GM12878 (cell line): ENCODE measurements at regions not wholly inside any gene's neighbourhood (a gene's known extent, or its start where the extent isn't known, plus 50 kb on each side); places are given as distances from the start of the nearest gene placed in this dataset.

Source experiments
- ASH2L ChIP-seq: fragments of 300-600, 200-600 bp; sonication (generic); IDR thresholded peaks from 2 replicates; pipeline ENCODE4 v1.6.1; 2017; ENCODE audit warnings: low read depth, mild to moderate bottlenecking, borderline replicate concordance
- CEBPZ ChIP-seq: fragments of 150-350 bp; IDR thresholded peaks from 2 replicates; pipeline ENCODE4 v1.6.1; 2016; ENCODE audit warnings: low read depth, low read length
- CTCF ChIP-seq, 3 experiments: IDR thresholded peaks in 2 of 3; conservative IDR thresholded peaks in 1 of 3; 2 replicates each; pipeline ENCODE4 v1.5.1; 2011; ENCODE audit warnings: low read depth in 3 of 3, low read length in 3 of 3, mild to moderate bottlenecking in 3 of 3, control low read depth in 2 of 3, moderate library complexity in 2 of 3, inconsistent platforms in 1 of 3, mixed read lengths in 1 of 3; ENCODE audit not compliant: control insufficient read depth in 2 of 3, insufficient read depth in 1 of 3; ENCODE audit errors: extremely low read depth in 1 of 3
- E2F4 ChIP-seq: IDR thresholded peaks from 2 replicates; pipeline ENCODE4 v1.6.1; 2012; ENCODE audit warnings: low read depth, low read length, improper control_type of control experiment
- EED ChIP-seq: sonication (generic); IDR thresholded peaks from 2 replicates; pipeline ENCODE4 v1.6.1; 2016; ENCODE audit warnings: antibody characterized with exemption, low read depth
- EZH2 ChIP-seq: IDR thresholded peaks from 2 replicates; pipeline ENCODE4 v1.6.1; 2012; ENCODE audit warnings: low read depth, mild to moderate bottlenecking, control low read depth, inconsistent platforms, low read length, borderline replicate concordance; ENCODE audit not compliant: control insufficient read depth
- FOXK2 ChIP-seq: fragments of 450-650 bp; IDR thresholded peaks from 2 replicates; pipeline ENCODE4 v1.6.1; 2017; ENCODE audit warnings: mild to moderate bottlenecking, moderate library complexity
- IKZF1 ChIP-seq: fragments of 450-650 bp; conservative IDR thresholded peaks from 2 replicates; pipeline ENCODE4 v1.6.1; 2017; ENCODE audit warnings: antibody characterized with exemption, mild to moderate bottlenecking
- MAX ChIP-seq: IDR thresholded peaks from 2 replicates; pipeline ENCODE4 v1.6.1; 2012; ENCODE audit warnings: low read depth, low read length, improper control_type of control experiment
- MTA2 ChIP-seq: fragments of 450-650 bp; IDR thresholded peaks from 2 replicates; pipeline ENCODE4 v1.6.1; 2016; ENCODE audit warnings: low read depth, mild to moderate bottlenecking, moderate library complexity
- MYC ChIP-seq: IDR thresholded peaks from 2 replicates; pipeline ENCODE4 v1.6.1; 2011; ENCODE audit warnings: mild to moderate bottlenecking, low read length, moderate library complexity, inconsistent platforms; ENCODE audit not compliant: insufficient read depth, insufficient replicate concordance, insufficient read length, severe bottlenecking
- RELA ChIP-seq: fragments of 450-650 bp; IDR thresholded peaks from 2 replicates; pipeline ENCODE4 v1.8.0; 2014; ENCODE audit warnings: borderline replicate concordance; ENCODE audit not compliant: partially characterized antibody

DNA sequence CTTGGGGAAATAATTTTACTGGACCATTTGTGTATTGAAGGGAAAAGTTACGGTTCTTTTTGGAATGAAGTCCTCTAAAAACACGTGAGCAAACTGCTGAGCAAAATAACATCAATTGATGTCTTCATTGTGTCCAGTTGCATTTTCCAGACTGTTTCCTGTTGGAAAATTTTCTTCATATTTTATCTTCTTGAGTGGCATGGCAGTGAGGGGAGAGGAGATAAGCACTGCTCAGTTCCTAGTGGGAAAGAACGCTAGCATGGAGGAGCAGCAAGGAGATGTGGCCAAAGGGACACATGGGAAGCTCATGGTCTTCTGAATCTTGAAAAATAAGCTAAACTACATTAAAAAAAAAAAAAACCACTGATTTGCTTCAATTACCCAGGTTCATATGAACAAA lies 776.0 kb downstream of the TFAP2A start:
- TF ChIP-seq CTCF (IDR thresholded peaks at IDR 0.05 in 2 of 3, conservative IDR thresholded peaks at IDR 0.05 in 1 of 3; ENCODE audit: control insufficient read depth in 2 of 3, extremely low read depth in 1 of 3, insufficient read depth in 1 of 3, low read depth in 3 of 3, low read length in 3 of 3) (no peak), CEBPZ (no peak), EED (no peak), ASH2L (no peak), EZH2 (no peak), MTA2 (no peak), MAX (no peak), IKZF1 (no peak), RELA (no peak), MYC (no peak), FOXK2 (no peak), E2F4 (no peak)
